Sigmoid colon (tissue), 4 donors: ENCODE measurements at regions not wholly inside any gene's neighbourhood (a gene's known extent, or its start where the extent isn't known, plus 50 kb on each side); places are given as distances from the start of the nearest gene placed in this dataset.

Source experiments
- EP300 ChIP-seq, 4 donors: sonication (generic); formaldehyde crosslinking; IDR thresholded peaks; one replicate each; pipeline ENCODE4 v1.6.1; 2017; ENCODE audit warnings: antibody characterized with exemption in 4 of 4
- POLR2A ChIP-seq, 2 donors: fragments of 450-650 bp; IDR thresholded peaks; one replicate each; pipeline ENCODE4 v1.6.1; 2016; ENCODE audit warnings: antibody characterized with exemption in 2 of 2, mild to moderate bottlenecking in 2 of 2, moderate library complexity in 2 of 2
- POLR2AphosphoS5 ChIP-seq, 4 donors: sonication (generic); formaldehyde crosslinking; IDR thresholded peaks; one replicate each; pipeline ENCODE4 v1.6.1; 2017; ENCODE audit warnings: antibody characterized with exemption in 4 of 4
- TF ChIP-seq, protein P1 (sequence below), 4 experiments: fragments of 450-650 bp in 3 of 4; fragments of 200-600 bp in 1 of 4; IDR thresholded peaks; one replicate each; pipeline ENCODE4 v1.5.1; 2016 to 2019; ENCODE audit warnings: antibody characterized with exemption in 4 of 4, mild to moderate bottlenecking in 3 of 4, moderate library complexity in 2 of 4

DNA sequence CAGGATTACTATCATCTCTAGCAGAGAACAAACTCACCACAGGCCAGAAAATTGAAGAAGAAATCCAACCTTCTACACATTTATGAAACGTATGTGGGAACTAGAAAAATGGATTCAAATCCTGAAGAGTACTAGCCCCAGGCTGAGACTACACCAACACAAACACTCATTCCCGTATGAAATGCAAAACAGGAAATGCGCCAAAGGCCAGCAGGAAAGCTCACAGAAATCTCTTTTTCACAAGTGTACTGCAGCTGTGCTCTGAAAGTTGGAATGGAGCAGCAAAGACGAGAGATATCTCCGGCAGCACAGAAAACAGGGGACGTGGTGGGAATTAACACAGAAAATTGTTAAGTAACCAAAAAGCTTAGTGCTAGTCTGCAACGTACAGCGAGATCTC lies 913.5 kb downstream of the TDRD15 start:
- TF ChIP-seq POLR2A (IDR thresholded peaks at IDR 0.05) (no peak), POLR2AphosphoS5 (IDR thresholded peaks at IDR 0.05) (no peak), EP300 (IDR thresholded peaks at IDR 0.05) (no peak)
- TF ChIP-seq, protein P1, sequence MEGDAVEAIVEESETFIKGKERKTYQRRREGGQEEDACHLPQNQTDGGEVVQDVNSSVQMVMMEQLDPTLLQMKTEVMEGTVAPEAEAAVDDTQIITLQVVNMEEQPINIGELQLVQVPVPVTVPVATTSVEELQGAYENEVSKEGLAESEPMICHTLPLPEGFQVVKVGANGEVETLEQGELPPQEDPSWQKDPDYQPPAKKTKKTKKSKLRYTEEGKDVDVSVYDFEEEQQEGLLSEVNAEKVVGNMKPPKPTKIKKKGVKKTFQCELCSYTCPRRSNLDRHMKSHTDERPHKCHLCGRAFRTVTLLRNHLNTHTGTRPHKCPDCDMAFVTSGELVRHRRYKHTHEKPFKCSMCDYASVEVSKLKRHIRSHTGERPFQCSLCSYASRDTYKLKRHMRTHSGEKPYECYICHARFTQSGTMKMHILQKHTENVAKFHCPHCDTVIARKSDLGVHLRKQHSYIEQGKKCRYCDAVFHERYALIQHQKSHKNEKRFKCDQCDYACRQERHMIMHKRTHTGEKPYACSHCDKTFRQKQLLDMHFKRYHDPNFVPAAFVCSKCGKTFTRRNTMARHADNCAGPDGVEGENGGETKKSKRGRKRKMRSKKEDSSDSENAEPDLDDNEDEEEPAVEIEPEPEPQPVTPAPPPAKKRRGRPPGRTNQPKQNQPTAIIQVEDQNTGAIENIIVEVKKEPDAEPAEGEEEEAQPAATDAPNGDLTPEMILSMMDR (IDR thresholded peaks at IDR 0.05): no peak
